ENCODE measurements at regions not wholly inside any gene's neighbourhood (a gene's known extent, or its start where the extent isn't known, plus 50 kb on each side); places are given as distances from the start of the nearest gene placed in this dataset.

DNA sequence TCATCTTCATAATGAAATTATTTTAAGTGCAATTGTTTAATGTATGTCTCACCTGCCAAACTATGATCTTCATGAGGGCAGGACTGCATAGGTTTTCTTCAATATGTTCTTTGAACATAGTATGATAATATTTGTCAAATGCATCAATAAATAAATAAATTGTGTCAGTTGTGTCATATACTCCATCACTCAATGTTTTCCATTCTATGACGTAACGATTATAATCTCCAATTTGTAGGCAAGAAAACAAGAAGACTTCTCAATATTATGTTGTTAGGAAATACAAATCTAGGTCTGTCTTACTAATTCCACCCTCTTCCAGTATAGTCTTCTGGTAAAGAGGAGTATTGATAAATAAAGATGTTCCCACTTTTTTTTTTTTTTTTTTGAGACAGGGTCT is 858.1 kb downstream of the MAFB start:
- TF ChIP-seq, protein P1, sequence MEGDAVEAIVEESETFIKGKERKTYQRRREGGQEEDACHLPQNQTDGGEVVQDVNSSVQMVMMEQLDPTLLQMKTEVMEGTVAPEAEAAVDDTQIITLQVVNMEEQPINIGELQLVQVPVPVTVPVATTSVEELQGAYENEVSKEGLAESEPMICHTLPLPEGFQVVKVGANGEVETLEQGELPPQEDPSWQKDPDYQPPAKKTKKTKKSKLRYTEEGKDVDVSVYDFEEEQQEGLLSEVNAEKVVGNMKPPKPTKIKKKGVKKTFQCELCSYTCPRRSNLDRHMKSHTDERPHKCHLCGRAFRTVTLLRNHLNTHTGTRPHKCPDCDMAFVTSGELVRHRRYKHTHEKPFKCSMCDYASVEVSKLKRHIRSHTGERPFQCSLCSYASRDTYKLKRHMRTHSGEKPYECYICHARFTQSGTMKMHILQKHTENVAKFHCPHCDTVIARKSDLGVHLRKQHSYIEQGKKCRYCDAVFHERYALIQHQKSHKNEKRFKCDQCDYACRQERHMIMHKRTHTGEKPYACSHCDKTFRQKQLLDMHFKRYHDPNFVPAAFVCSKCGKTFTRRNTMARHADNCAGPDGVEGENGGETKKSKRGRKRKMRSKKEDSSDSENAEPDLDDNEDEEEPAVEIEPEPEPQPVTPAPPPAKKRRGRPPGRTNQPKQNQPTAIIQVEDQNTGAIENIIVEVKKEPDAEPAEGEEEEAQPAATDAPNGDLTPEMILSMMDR (IDR thresholded peaks at IDR 0.05; ENCODE audit: low read depth, low read length, poor library complexity, severe bottlenecking): no peak
- no peak for TF ChIP-seq EZH2phosphoT487 (IDR thresholded peaks at IDR 0.05; ENCODE audit: borderline replicate concordance, low read length)

All from DOHH2 (cell line).